ENCODE measurements at regions not wholly inside any gene's neighbourhood (a gene's known extent, or its start where the extent isn't known, plus 50 kb on each side); places are given as distances from the start of the nearest gene placed in this dataset.
"Not testable (repeated sequence)": the region's sequence is repeated elsewhere in the genome, so short reads cannot be mapped to it uniquely, and the experiment has no call there.

GRCh38 chr1:185473186-185473585 is 156.1 kb upstream of the IVNS1ABP start:
- POLR2A ChIA-PET, result no interaction called here
- CTCF ChIA-PET, result interaction anchor here (0.7 kb wide), 2 partner anchors 20 to 58 kb away, joined by 3 read pairs; no protein-coding TSS in a partner anchor
- TF ChIP-seq CTCF (IDR thresholded peaks at IDR 0.05; ENCODE audit: control extremely low read depth, extremely low read depth, low read depth, missing control alignments), result no peak
- no peak for DNase-seq (ENCODE audit: extremely low spot score)

GRCh38 chr1:185468626-185469025 is 151.6 kb upstream of the IVNS1ABP start:
- DNase-seq (ENCODE audit: extremely low spot score), result no peak
- ChIA-PET POLR2A (no interaction called here), CTCF (no interaction called here)
- TF ChIP-seq CTCF (IDR thresholded peaks at IDR 0.05; ENCODE audit: control extremely low read depth, extremely low read depth, low read depth, missing control alignments), result no peak

- ChIA-PET POLR2A (no interaction called here), CTCF (interaction anchor here (0.7 kb wide), 1 partner anchor 16 kb away, joined by 3 read pairs; no protein-coding TSS in a partner anchor)
- no peak for TF ChIP-seq CTCF (IDR thresholded peaks at IDR 0.05; ENCODE audit: control extremely low read depth, extremely low read depth, low read depth, missing control alignments)
- no peak for DNase-seq (ENCODE audit: extremely low spot score)
Measured at GRCh38 chr1:185467122-185467521, 150.1 kb upstream of the IVNS1ABP start.

GRCh38 chr1:185464777-185465176 is 147.7 kb upstream of the IVNS1ABP start:
- no peak for DNase-seq (ENCODE audit: extremely low spot score)
- TF ChIP-seq CTCF (IDR thresholded peaks at IDR 0.05; ENCODE audit: control extremely low read depth, extremely low read depth, low read depth, missing control alignments), result no peak
- CTCF ChIA-PET, result no interaction called here
- POLR2A ChIA-PET, result no interaction called here

GRCh38 chr1:185463433-185463832 is 146.4 kb upstream of the IVNS1ABP start:
- ChIA-PET CTCF (interaction anchor here (1.8 kb wide), 1 partner anchor 24 kb away, joined by 4 read pairs; no protein-coding TSS in a partner anchor), POLR2A (no interaction called here)
- DNase-seq (ENCODE audit: extremely low spot score), result no peak
- no peak for TF ChIP-seq CTCF (IDR thresholded peaks at IDR 0.05; ENCODE audit: control extremely low read depth, extremely low read depth, low read depth, missing control alignments)

GRCh38 chr1:185463011-185463410 is 146.0 kb upstream of the IVNS1ABP start:
- TF ChIP-seq CTCF (IDR thresholded peaks at IDR 0.05; ENCODE audit: control extremely low read depth, extremely low read depth, low read depth, missing control alignments), result no peak
- CTCF ChIA-PET, result interaction anchor here (1.8 kb wide), 1 partner anchor 24 kb away, joined by 4 read pairs; no protein-coding TSS in a partner anchor
- DNase-seq (ENCODE audit: extremely low spot score), result no peak
- POLR2A ChIA-PET, result no interaction called here

GRCh38 chr1:185460723-185461122 is 143.7 kb upstream of the IVNS1ABP start:
- CTCF ChIA-PET, result not testable (repeated sequence)

More at GRCh38 chr1:185460723-185461122, 143.7 kb upstream of the IVNS1ABP start:
- POLR2A ChIA-PET; DNase-seq (ENCODE audit: extremely low spot score): not testable (repeated sequence)

All from GM10248 (cell line).